HL-60 (cell line): ENCODE measurements at regions not wholly inside any gene's neighbourhood (a gene's known extent, or its start where the extent isn't known, plus 50 kb on each side); places are given as distances from the start of the nearest gene placed in this dataset.
"Not testable (repeated sequence)": the region's sequence is repeated elsewhere in the genome, so short reads cannot be mapped to it uniquely, and the experiment has no call there.

Experiments
- DNase-seq, 2 experiments: peaks; one replicate each; pipeline ENCODE4 v3.0.0-alpha.2; 2010 to 2020; ENCODE audit warnings: low read depth in 1 of 2, low spot score in 1 of 2
- H3K27ac ChIP-seq: fragments of 250-450 bp; sonication (Bioruptor Pico); replicated peaks from 2 replicates; pipeline ENCODE4 v1.5.1; 2020; ENCODE audit warnings: mild to moderate bottlenecking, moderate library complexity
- H3K27me3 ChIP-seq: fragments of 250-450 bp; sonication (Bioruptor Pico); 2 replicates; pipeline ENCODE4 v1.5.1; 2021; ENCODE audit warnings: mild to moderate bottlenecking, moderate library complexity; ENCODE audit not compliant: insufficient read depth, poor library complexity, severe bottlenecking
- H3K4me3 ChIP-seq: replicated peaks from 2 replicates; pipeline ENCODE4 v1.5.1; 2011; ENCODE audit warnings: mild to moderate bottlenecking, control low read depth, low read length; ENCODE audit not compliant: insufficient read depth
- CTCF ChIP-seq: IDR thresholded peaks from one replicate; pipeline ENCODE4 v1.5.1; 2011; ENCODE audit warnings: low read length, control low read depth, inconsistent platforms; ENCODE audit not compliant: insufficient read depth
- GABPA ChIP-seq: IDR thresholded peaks from 2 replicates; pipeline ENCODE4 v1.6.1; 2012; ENCODE audit warnings: low read depth
- POLR2AphosphoS5 ChIP-seq: IDR thresholded peaks from 2 replicates; pipeline ENCODE4 v1.6.1; 2012; ENCODE audit warnings: low read depth
- REST ChIP-seq: IDR thresholded peaks from 2 replicates; pipeline ENCODE4 v1.6.1; 2012; ENCODE audit warnings: low read depth; ENCODE audit not compliant: insufficient replicate concordance
- SPI1 ChIP-seq: IDR thresholded peaks from 2 replicates; pipeline ENCODE4 v1.6.1; 2012; ENCODE audit warnings: low read depth, mild to moderate bottlenecking, borderline replicate concordance

- TF ChIP-seq GABPA (no peak), SPI1 (no peak), CTCF (no peak), REST (no peak), POLR2AphosphoS5 (no peak)
These were observed 126.6 kb downstream of the CCDC71L start for GRCh38 chr7:106534271-106534846.

DNA sequence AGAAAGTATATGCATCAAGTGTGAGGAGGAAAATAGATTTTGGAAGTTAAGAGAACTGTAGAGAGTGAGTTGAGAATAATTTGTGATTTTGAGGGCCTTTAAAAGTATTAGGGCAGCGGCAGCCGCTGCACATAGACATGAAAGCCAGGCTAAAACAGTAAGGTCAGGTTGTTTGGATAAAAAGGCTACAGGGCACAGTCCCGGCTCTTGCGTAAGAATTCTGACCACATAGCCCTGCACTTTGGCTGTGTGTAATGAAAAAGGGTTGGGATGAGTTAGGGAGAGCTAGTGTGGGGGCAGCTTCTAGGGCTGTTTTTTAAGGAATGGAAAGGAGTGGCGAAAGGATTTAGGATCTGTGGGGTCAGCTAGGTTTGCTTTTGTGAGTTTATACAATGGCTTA is 130.8 kb downstream of the CCDC71L start:
- not testable (repeated sequence) for H3K27ac ChIP-seq, H3K4me3 ChIP-seq, H3K27me3 ChIP-seq, DNase-seq

More at GRCh38 chr7:106534271-106534846, 126.6 kb downstream of the CCDC71L start:
- Histone ChIP-seq H3K27ac (no peak overlapping the region), H3K27me3 (no peaks in the 10 kb centered on the region), H3K4me3 (no peak overlapping the region)
- DNase-seq, result no peak

DNA sequence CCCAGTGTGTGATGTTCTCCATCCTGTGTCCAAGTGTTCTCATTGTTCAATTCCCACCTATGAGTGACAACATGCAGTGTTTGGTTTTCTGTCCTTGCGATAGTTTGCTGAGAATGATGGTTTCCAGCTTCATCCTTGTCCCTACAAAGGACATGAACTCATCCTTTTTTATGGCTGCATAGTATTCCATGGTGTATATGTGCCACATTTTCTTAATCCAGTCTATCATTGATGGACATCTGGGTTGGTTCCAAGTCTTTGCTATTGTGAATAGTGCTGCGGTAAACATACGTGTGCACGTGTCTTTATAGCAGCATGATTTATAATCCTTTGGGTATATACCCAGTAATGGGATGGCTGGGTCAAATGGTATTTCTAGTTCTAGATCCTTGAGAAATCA is 134.3 kb downstream of the CCDC71L start:
- not testable (repeated sequence) for H3K27ac ChIP-seq, H3K4me3 ChIP-seq, H3K27me3 ChIP-seq, DNase-seq

GRCh38 chr7:106524690-106525059 is 136.3 kb downstream of the CCDC71L start:
- no peak for DNase-seq
- TF ChIP-seq GABPA (no peak), POLR2AphosphoS5 (no peak), REST (no peak), SPI1 (no peak), CTCF (no peak)
- H3K27me3 ChIP-seq, result no peaks in the 10 kb centered on the region

GRCh38 chr7:106523482-106523881 is 137.5 kb downstream of the CCDC71L start:
- DNase-seq, result no peak
- H3K4me3 ChIP-seq, result no peak overlapping the region
- H3K27me3 ChIP-seq, result no peaks in the 10 kb centered on the region
- H3K27ac ChIP-seq, result no peak overlapping the region
- TF ChIP-seq CTCF (no peak), REST (no peak), SPI1 (no peak), POLR2AphosphoS5 (no peak), GABPA (no peak)

More at GRCh38 chr7:106524690-106525059, 136.3 kb downstream of the CCDC71L start:
- no peak overlapping the region for H3K27ac ChIP-seq
- no peak overlapping the region for H3K4me3 ChIP-seq
